ENCODE measurements at regions not wholly inside any gene's neighbourhood (a gene's known extent, or its start where the extent isn't known, plus 50 kb on each side); places are given as distances from the start of the nearest gene placed in this dataset.

DNA sequence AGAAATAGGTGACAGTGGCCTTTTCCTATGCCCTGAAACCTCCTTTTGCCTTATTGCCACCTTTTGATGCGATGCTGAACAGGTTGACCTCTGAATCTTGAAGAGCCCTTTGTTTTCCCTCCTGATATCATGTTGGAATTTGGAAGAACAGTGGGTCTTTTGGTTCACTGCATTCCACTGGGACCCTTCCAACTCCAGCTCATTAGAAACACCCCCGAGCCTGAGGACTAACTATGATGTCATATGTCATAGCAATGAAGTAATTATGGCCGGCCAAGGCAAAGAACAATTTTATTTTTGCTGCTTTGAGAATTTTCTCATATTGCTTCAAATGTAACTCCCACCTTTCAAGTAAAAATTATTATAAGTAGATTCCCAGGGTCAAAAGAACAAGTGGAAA lies 353.4 kb upstream of the JAG1 start:
- POLR2A ChIA-PET (ENCODE audit: unreplicated experiment): no interaction called here
- Histone ChIP-seq H3K9me1 (ENCODE audit: insufficient read depth, low read length) (no peaks in the 10 kb centered on the region), H4K8ac (ENCODE audit: low read depth in 2 of 2, low read length in 2 of 2) (no peak overlapping the region), H3K23ac (ENCODE audit: low read depth, low read length) (no peak overlapping the region), H3K27me3 (ENCODE audit: control insufficient read depth, insufficient read depth, low read length) (no peaks in the 10 kb centered on the region), H2AK5ac (ENCODE audit: low read depth, low read length) (no peak overlapping the region), H4K20me1 (ENCODE audit: insufficient read depth, low read length) (no peaks in the 10 kb centered on the region), H2BK120ac (ENCODE audit: low read depth, low read length) (no peak overlapping the region), H4K5ac (ENCODE audit: low read depth, low read length) (no peak overlapping the region), H2BK20ac (ENCODE audit: low read depth, low read length) (no peak overlapping the region), H2BK15ac (ENCODE audit: low read depth, low read length) (no peak overlapping the region), H3K56ac (ENCODE audit: extremely low read depth, insufficient read depth, low read length) (no peak overlapping the region), H2AK9ac (replicated peaks; ENCODE audit: low read depth, low read length, poor library complexity) (no peak overlapping the region), H3K18ac (ENCODE audit: low read depth, low read length) (no peak overlapping the region), H3K36me3 (ENCODE audit: control insufficient read depth, insufficient read depth, low read length) (no peaks in the 10 kb centered on the region), H3K4me3 (ENCODE audit: insufficient read depth, low read depth, low read length) (no peak overlapping the region), H4K91ac (ENCODE audit: insufficient read depth, low read depth, low read length) (no peak overlapping the region), H3K9ac (ENCODE audit: low read depth, low read length) (no peak overlapping the region), H3K4ac (ENCODE audit: low read depth, low read length) (no peak overlapping the region), H3K9me3 (ENCODE audit: control insufficient read depth, insufficient read depth, low read length) (peaks cover 2% of the 10 kb centered on the region; the same call in 1 of the 2 replicates), H3K4me2 (ENCODE audit: low read depth, low read length) (no peak overlapping the region), H3K79me1 (ENCODE audit: low read depth in 1 of 2, low read length in 2 of 2) (no peaks in the 10 kb centered on the region), H2BK5ac (ENCODE audit: low read depth, low read length, poor library complexity, severe bottlenecking) (no peak overlapping the region), H3K14ac (replicated peaks; ENCODE audit: low read depth, low read length) (no peak overlapping the region), H2AFZ (replicated peaks; ENCODE audit: low read length, poor library complexity) (no peak overlapping the region), H3K27ac (ENCODE audit: insufficient read depth, low read length) (no peak overlapping the region), H3K4me1 (ENCODE audit: control insufficient read depth, insufficient read depth, low read length) (no peaks in the 10 kb centered on the region)
- dilution Hi-C loops (cut with HindIII; ENCODE audit: low sequenced_read_pairs, unreplicated experiment) (no loop called here), in situ Hi-C loops (cut with MboI; ENCODE audit: low sequenced_read_pairs) (no loop called here), intact Hi-C loops (cut with micrococcal nuclease) (no loop called here)
- TF ChIP-seq MAZ (IDR thresholded peaks at IDR 0.05; ENCODE audit: borderline replicate concordance, low read depth, low read length): no peak
- BruUV-seq (replicated peaks): no TSS peak
- WGBS, 2 experiments (ENCODE audit: extremely low coverage in 2 of 2, insufficient read length in 1 of 2): no CpG with 5 or more reads among the region's 3 CpGs
- DNase-seq (no peak), ATAC-seq (ENCODE audit: low read depth) (no peak)
- CTCF ChIA-PET: interaction anchor here (1.0 kb wide), 1 partner anchor 9 kb away, joined by 3 read pairs; no protein-coding TSS in a partner anchor
